T-helper 1 cell treated with Interleukin-12 subunit alpha and Interleukin-12 subunit beta and Interleukin-4 antibody, amounts not matched to agents 30 μg/mL and 1 μg/mL, for 36 hours (primary cell): ENCODE measurements at regions not wholly inside any gene's neighbourhood (a gene's known extent, or its start where the extent isn't known, plus 50 kb on each side); places are given as distances from the start of the nearest gene placed in this dataset.
"Not testable (repeated sequence)": the region's sequence is repeated elsewhere in the genome, so short reads cannot be mapped to it uniquely, and the experiment has no call there.

Experiments
- H3K27ac Mint-ChIP-seq: one replicate; pipeline ENCODE4 v1.8.0; 2021; ENCODE audit warnings: mild to moderate bottlenecking, mixed read lengths
- H3K27me3 Mint-ChIP-seq: one replicate; pipeline ENCODE4 v1.8.0; 2021; ENCODE audit warnings: low read depth, mixed read lengths
- H3K36me3 Mint-ChIP-seq: one replicate; pipeline ENCODE4 v1.8.0; 2021; ENCODE audit warnings: low read depth, mixed read lengths
- H3K4me1 Mint-ChIP-seq: one replicate; pipeline ENCODE4 v1.8.0; 2021; ENCODE audit warnings: low read depth, mixed read lengths
- H3K4me3 Mint-ChIP-seq: one replicate; pipeline ENCODE4 v1.8.0; 2021; ENCODE audit warnings: mild to moderate bottlenecking, moderate library complexity, mixed read lengths
- H3K9me3 Mint-ChIP-seq: one replicate; pipeline ENCODE4 v1.8.0; 2021; ENCODE audit warnings: mixed read lengths

DNA sequence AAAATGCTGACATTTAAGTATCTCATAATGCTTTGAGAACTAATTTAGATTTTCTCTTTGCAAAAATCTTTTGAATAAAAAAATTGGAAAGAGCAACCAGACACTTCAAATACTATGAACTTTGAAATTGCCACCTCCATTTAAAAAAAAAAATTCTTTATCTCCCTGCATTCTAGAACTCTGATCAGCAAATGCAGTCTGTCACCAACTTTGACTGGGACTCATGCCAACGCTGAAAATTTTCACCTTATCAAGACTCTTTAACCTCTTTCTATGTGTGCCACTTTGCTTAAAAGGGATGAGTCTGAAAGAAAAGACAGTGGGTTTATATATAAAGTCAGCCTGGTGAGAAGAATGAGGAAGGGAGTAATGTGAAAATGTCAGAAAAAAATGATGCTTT lies 191.2 kb upstream of the ARPP21 start:
- Mint-ChIP-seq H3K36me3 (no peaks in the 10 kb centered on the region), H3K9me3 (no peaks in the 10 kb centered on the region), H3K27me3 (no peaks in the 10 kb centered on the region), H3K4me1 (no peaks in the 10 kb centered on the region), H3K27ac (no peak overlapping the region), H3K4me3 (no peak overlapping the region)

DNA sequence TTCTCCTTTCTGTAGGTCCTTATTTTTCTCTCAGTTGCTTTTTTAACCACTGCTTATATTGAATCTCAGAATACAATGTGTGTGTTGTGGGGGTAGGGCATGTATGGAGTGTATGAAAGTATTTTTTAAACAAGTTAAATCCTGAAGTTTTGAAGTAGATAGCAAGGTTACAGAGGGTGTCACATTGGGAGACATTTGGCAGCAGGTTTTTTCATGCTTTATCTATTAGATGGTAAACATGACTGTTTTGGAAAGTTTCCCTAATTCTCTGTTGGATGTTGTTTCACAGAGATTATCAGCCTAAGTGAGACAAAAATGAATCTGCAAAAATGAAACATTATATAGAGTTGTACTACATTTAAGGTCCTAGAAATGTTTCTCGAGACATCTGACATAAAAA lies 190.6 kb upstream of the ARPP21 start:
- Mint-ChIP-seq H3K4me1 (no peaks in the 10 kb centered on the region), H3K27me3 (no peaks in the 10 kb centered on the region), H3K36me3 (no peaks in the 10 kb centered on the region), H3K27ac (no peak overlapping the region), H3K4me3 (no peak overlapping the region), H3K9me3 (peaks cover 3% of the 10 kb centered on the region)

DNA sequence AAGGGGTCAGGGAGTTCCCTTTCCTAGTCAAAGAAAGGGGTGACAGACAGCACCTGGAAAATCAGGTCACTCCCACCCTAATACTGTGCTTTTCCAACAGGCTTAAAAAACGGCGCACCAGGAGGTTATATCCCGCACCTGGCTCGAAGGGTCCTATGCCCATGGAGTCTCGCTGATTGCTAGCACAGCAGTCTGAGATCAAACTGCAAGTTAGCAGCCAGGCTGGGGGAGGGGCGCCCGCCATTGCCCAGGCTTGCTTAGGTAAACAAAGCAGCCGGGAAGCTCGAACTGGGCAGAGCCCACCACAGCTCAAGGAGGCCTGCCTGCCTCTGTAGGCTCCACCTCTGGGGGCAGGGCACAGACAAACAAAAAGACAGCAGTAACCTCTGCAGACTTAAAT lies 184.5 kb upstream of the ARPP21 start:
- not testable (repeated sequence) for H3K4me3 Mint-ChIP-seq, H3K27me3 Mint-ChIP-seq, H3K27ac Mint-ChIP-seq, H3K4me1 Mint-ChIP-seq, H3K36me3 Mint-ChIP-seq
- peaks cover 13% of the 10 kb centered on the region for H3K9me3 Mint-ChIP-seq

GRCh38 chr3:35473956-35474355 lies 165.4 kb upstream of the ARPP21 start:
- Mint-ChIP-seq H3K36me3 (no peaks in the 10 kb centered on the region), H3K4me1 (no peaks in the 10 kb centered on the region), H3K4me3 (no peak overlapping the region), H3K27ac (no peak overlapping the region), H3K27me3 (no peaks in the 10 kb centered on the region), H3K9me3 (peaks cover 12% of the 10 kb centered on the region)

GRCh38 chr3:35482566-35482965 lies 156.8 kb upstream of the ARPP21 start:
- H3K27me3 Mint-ChIP-seq, H3K27ac Mint-ChIP-seq, H3K9me3 Mint-ChIP-seq, H3K4me1 Mint-ChIP-seq, H3K36me3 Mint-ChIP-seq, H3K4me3 Mint-ChIP-seq: not testable (repeated sequence)

DNA sequence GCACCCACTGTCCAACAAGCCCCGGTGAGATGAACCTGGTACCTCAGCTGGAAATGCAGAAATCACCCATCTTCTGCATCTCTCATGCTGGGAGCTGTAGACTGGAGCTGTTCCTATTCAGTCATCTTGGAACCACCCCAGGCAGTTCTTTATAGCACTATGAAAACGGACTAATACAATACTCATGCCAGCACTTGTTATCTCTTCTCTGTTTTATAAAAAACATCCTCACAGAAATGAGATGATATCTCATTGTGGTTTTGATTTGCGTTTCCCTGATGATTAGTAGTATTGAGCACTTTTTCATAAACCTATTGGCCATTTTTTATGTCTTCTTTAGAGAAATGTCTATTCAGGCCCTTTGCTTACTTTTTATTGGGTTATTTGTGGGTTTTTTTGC lies 156.2 kb upstream of the ARPP21 start:
- no peaks in the 10 kb centered on the region for H3K4me1 Mint-ChIP-seq
- no peak overlapping the region for H3K4me3 Mint-ChIP-seq
- no peak overlapping the region for H3K27ac Mint-ChIP-seq
- no peaks in the 10 kb centered on the region for H3K27me3 Mint-ChIP-seq
- no peaks in the 10 kb centered on the region for H3K36me3 Mint-ChIP-seq
- no peaks in the 10 kb centered on the region for H3K9me3 Mint-ChIP-seq

DNA sequence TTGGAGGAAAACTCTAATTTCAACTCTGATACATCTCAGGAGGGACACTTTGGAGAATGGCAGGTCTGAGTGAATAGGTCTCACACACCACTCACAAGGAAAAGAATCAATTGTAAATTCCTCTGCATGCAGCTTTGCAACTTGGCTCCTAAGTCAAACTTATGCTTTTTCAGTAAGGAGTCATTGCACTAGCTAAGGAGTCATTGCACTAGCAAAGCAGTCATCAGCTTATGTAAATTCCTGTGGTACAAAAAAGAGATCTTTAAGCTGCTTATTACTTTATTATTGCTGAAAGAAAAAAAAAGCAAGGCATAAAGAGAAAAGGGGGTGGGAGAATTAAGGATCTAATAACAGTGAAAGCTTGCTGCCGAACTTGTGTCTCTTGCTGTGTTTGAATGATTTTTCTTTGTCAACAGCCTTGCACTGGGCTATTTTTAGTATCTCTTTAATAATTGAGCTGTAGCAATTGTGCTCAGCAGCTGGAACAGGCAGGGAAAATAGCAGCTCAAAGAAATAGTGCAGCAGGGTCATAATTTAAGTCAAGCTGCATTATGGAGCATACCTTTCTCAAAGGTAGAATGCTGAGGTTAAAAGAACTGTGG lies 154.3 kb upstream of the ARPP21 start:
- Mint-ChIP-seq H3K27me3 (no peaks in the 10 kb centered on the region), H3K9me3 (no peaks in the 10 kb centered on the region), H3K27ac (no peak overlapping the region), H3K4me3 (no peak overlapping the region), H3K36me3 (no peaks in the 10 kb centered on the region), H3K4me1 (no peaks in the 10 kb centered on the region)

GRCh38 chr3:35486295-35486694 lies 153.0 kb upstream of the ARPP21 start:
- H3K4me3 Mint-ChIP-seq = no peak overlapping the region
- H3K36me3 Mint-ChIP-seq = no peaks in the 10 kb centered on the region

DNA sequence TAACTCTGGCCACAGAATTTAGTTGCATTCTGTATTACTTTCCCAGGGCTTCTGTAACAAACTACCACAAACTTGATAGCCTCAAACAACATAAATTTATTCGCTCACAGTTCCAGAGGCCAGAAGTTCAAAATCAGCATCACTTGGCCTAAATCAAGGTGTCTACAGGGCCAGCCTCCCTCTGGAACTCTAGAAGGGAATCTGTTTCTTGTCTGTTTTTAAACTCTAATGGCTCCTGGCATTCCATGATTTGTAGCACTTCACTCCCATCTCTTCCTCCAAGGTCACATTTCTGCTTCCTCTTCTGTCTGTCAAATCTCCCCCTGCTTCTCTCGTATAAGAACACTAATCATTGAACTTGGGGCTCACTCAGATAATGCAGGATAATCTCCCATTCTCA lies 151.9 kb upstream of the ARPP21 start:
- H3K27ac Mint-ChIP-seq = no peak overlapping the region
- H3K36me3 Mint-ChIP-seq = no peaks in the 10 kb centered on the region
- H3K4me1 Mint-ChIP-seq = no peaks in the 10 kb centered on the region
- H3K27me3 Mint-ChIP-seq = no peaks in the 10 kb centered on the region
- H3K9me3 Mint-ChIP-seq = no peaks in the 10 kb centered on the region
- H3K4me3 Mint-ChIP-seq = no peak overlapping the region

More at GRCh38 chr3:35486295-35486694, 153.0 kb upstream of the ARPP21 start:
- H3K27ac Mint-ChIP-seq = no peak overlapping the region
- no peaks in the 10 kb centered on the region for H3K9me3 Mint-ChIP-seq
- H3K27me3 Mint-ChIP-seq = no peaks in the 10 kb centered on the region
- H3K4me1 Mint-ChIP-seq = no peaks in the 10 kb centered on the region

DNA sequence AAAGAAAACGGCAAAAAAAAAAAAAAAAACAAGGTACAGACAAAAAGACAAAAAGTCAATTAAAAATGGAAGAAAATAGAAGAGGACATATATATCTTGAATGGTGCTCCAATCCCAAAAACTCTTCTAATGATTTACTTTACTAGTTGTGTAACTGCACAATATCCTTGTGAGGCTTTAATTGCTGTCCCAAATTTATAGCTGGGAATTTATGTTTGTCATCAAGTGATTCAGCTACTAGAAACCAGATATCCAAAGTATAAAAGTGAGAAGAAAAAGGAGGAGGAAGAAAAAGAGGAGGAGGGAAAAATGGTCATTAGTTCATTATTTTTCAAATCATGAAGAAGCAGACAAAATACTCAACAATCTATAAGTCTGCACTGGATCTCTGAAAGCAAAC lies 150.8 kb upstream of the ARPP21 start:
- no peaks in the 10 kb centered on the region for H3K36me3 Mint-ChIP-seq
- H3K27ac Mint-ChIP-seq = no peak overlapping the region
- H3K4me1 Mint-ChIP-seq = no peaks in the 10 kb centered on the region

DNA sequence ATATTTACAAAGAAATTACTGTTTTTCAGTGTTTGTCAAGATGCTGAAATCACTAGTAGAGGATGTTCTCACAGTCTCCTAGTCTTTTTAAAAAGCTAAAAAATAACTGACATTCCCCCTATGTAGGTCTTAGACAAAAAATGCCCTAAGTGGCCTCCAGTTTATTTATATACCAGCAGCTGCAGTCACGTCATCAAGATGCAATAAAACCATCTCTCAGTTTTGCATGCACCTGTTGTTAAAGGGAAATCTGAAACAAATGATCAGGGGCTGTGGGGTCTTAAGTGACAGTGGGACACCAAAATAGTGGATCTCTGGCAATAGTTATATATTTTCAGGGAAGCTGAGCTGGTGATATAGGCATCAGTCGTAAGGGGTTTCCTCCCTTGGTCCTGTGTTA lies 146.5 kb upstream of the ARPP21 start:
- Mint-ChIP-seq H3K4me3 (no peak overlapping the region), H3K4me1 (no peaks in the 10 kb centered on the region), H3K9me3 (no peaks in the 10 kb centered on the region), H3K36me3 (no peaks in the 10 kb centered on the region), H3K27me3 (no peaks in the 10 kb centered on the region), H3K27ac (no peak overlapping the region)

More for the DNA sequence above, 150.8 kb upstream of the ARPP21 start:
- Mint-ChIP-seq H3K9me3 (no peaks in the 10 kb centered on the region), H3K4me3 (no peak overlapping the region), H3K27me3 (no peaks in the 10 kb centered on the region)

DNA sequence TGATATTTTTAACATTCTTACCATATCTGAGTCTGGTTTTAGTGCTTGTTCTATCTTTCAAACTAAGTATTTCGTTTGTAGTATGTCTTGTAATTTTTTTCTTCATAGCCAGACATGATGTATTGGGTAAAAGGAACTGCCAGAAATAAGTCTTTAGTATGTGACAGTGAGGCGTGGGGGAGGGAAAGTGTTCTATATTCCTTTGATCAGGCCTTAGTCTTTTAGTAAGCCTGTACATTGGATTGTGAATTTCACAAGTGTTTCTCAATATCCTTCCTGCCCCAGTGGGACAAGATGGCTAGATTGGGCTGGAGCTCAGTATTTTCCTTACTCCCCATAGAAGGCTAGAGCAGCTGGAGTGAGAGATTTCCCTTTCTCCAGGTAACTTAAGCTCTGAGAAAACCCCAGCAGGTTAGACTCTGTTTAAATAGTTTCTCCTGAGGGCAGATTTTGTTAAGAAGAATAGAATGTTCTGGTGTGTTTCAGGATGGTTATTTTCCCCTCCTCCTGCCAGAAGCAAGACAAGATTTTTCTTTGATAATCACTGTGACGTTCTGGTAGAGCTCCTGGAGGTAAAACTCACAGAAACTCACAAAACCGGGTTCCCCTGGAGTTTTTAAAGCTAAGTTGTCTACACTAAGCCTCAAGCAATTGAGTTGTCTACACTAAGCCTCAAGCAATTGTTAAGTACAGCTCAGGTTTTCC lies 140.7 kb upstream of the ARPP21 start:
- H3K4me3 Mint-ChIP-seq = no peak overlapping the region

DNA sequence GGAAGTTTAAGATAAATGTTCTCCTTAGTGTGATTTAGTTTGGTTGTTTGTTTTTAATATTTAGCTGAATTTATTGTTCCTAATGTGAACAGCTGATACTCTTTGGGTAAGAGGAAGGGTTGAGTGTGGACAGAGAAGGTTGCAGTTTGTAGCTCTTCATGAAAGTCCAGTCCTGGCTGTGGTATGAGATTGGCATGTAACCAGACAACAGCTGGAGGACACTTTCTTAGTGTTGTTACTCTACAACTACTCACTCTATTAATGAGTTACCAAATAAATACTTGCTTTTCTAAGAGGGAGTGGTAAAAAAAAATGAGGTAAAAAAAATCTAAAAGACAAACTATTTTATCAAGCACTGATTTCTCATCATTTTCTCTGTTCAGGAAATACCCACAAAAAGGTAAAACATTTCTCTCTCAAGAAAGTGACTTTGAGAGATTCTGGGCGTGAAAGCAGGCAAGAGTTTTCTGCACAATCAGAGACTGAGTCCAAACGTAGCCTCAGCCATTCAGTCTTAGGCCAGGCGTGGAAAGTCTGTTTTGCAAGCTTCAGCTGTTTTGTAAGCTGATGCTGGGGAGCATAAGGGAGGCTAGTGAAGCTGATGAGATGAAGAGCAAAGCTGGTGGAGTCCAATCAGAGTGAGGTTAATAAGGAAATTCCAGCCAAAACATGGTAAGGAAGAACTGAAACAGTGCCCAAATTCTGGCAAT lies 138.5 kb upstream of the ARPP21 start:
- Mint-ChIP-seq H3K36me3 (no peaks in the 10 kb centered on the region), H3K9me3 (peaks cover 2% of the 10 kb centered on the region), H3K27ac (no peak overlapping the region), H3K4me3 (no peak overlapping the region), H3K27me3 (no peaks in the 10 kb centered on the region), H3K4me1 (no peaks in the 10 kb centered on the region)

More for the DNA sequence above, 140.7 kb upstream of the ARPP21 start:
- Mint-ChIP-seq H3K27ac (no peak overlapping the region), H3K4me1 (no peaks in the 10 kb centered on the region), H3K36me3 (no peaks in the 10 kb centered on the region), H3K9me3 (no peaks in the 10 kb centered on the region), H3K27me3 (no peaks in the 10 kb centered on the region)

GRCh38 chr3:35502699-35503098 lies 136.6 kb upstream of the ARPP21 start:
- Mint-ChIP-seq H3K27ac (no peak overlapping the region), H3K4me3 (no peak overlapping the region), H3K9me3 (peaks cover 10% of the 10 kb centered on the region), H3K36me3 (no peaks in the 10 kb centered on the region), H3K4me1 (no peaks in the 10 kb centered on the region), H3K27me3 (no peaks in the 10 kb centered on the region)

DNA sequence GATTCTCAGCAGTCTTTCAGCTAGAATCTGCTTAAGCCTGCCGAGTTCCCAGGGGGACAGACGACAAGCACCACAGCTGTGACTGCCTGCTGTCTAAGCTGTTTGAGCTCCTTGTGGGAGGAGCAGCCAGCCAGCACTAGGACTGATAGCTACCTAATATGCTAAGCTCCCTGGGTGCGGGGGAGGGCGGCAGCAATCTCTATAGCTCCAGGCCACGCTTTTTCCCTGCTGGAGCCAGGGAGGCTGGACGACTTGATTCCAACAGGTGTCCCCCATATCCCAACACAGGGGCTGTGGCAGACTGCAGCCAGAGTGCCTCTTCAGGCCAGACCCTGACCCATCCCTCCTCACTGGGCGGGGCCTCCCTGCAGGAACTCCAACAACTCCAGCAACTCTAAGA lies 134.1 kb upstream of the ARPP21 start:
- Mint-ChIP-seq H3K27ac (no peak overlapping the region), H3K36me3 (no peaks in the 10 kb centered on the region), H3K9me3 (peaks cover 12% of the 10 kb centered on the region), H3K4me1 (no peaks in the 10 kb centered on the region), H3K27me3 (no peaks in the 10 kb centered on the region), H3K4me3 (no peak overlapping the region)
